ENCODE measurements at regions not wholly inside any gene's neighbourhood (a gene's known extent, or its start where the extent isn't known, plus 50 kb on each side); places are given as distances from the start of the nearest gene placed in this dataset.

DNA sequence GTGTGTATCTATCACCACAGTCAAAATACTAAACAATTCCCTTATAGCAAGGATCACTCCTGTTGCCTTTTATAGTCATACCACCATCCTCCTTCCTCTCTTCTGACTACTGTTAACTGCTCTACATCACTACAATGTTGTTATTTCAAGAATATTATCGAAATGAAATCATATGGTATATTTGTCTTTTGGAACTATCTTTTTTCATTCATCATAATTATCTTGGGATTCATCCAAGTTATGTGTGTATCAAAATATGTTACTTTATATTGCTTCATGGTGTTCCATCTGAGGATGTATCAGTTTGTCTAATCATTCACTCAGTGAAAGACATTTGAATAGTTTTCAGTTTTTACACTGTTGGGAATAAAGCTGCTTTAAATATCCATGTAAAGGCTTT is 1423.0 kb upstream of the PIK3C3 start:
- H3K27ac Mint-ChIP-seq = no peak overlapping the region
- peaks cover 8% of the 10 kb centered on the region for H3K9me3 Mint-ChIP-seq (ENCODE audit: low read depth)
- intact Hi-C loops (cut with DNase I, micrococcal nuclease) = no loop called here
- DNase-seq = no peak
- no peaks in the 10 kb centered on the region for H3K27me3 Mint-ChIP-seq
- H3K36me3 Mint-ChIP-seq (ENCODE audit: low read depth) = no peaks in the 10 kb centered on the region
- CTCF ChIA-PET = no interaction called here
- H3K4me1 Mint-ChIP-seq = no peaks in the 10 kb centered on the region
- no peak overlapping the region for H3K4me3 Mint-ChIP-seq
- POLR2A ChIA-PET = no interaction called here
- no peak for ATAC-seq

DNA sequence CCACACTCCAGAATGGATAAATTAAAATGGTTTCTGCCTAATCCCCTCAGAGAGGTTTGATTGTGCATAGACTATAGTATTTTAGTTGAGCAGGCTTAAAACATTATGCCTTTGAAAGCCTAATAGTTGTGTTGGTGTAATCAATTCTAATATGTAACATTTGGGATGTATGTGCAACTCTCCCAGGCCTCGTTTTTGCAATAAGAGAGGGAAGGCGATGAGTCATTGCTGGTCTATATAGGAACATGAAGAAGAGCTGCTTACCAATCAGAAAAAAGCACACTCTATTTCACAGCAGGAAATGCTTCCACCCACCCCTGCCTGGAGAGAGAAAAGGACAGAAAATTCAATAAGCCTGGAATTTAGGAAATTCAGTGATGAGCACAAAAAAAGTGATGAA is 1424.0 kb upstream of the PIK3C3 start:
- H3K9me3 Mint-ChIP-seq (ENCODE audit: low read depth) = peaks cover 8% of the 10 kb centered on the region
- ChIA-PET POLR2A (no interaction called here), CTCF (no interaction called here)
- ATAC-seq = no peak
- DNase-seq = no peak
- no peak overlapping the region for H3K4me3 Mint-ChIP-seq
- no peaks in the 10 kb centered on the region for H3K27me3 Mint-ChIP-seq
- no peak overlapping the region for H3K27ac Mint-ChIP-seq
- intact Hi-C loops (cut with DNase I, micrococcal nuclease) = no loop called here
- H3K4me1 Mint-ChIP-seq = no peaks in the 10 kb centered on the region
- H3K36me3 Mint-ChIP-seq (ENCODE audit: low read depth) = no peaks in the 10 kb centered on the region

DNA sequence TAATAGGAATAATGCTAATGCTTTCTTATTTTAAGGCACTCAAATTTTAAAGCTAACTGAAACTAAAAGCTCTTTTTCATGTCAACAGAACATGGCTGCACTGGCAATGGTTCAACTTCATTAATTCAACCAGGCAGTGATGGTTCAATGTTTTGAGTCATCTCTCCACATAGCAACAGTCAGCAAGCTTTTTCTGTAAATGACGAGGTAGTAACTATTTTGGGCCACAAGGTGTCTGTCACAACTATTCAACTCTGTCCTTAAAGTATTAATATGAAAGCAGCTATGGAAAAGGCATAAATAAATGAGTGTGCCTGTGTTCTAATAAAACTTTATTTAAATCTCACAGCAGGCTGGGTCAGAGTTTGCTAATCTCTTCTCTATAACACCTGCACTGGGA is 1425.6 kb upstream of the PIK3C3 start:
- DNase-seq = no peak
- H3K9me3 Mint-ChIP-seq (ENCODE audit: low read depth) = peaks cover 3% of the 10 kb centered on the region
- ChIA-PET POLR2A (no interaction called here), CTCF (no interaction called here)
- no peaks in the 10 kb centered on the region for H3K36me3 Mint-ChIP-seq (ENCODE audit: low read depth)
- H3K27ac Mint-ChIP-seq = no peak overlapping the region
- H3K4me3 Mint-ChIP-seq = no peak overlapping the region
- no peaks in the 10 kb centered on the region for H3K27me3 Mint-ChIP-seq
- no peak for ATAC-seq
- no peaks in the 10 kb centered on the region for H3K4me1 Mint-ChIP-seq
- intact Hi-C loops (cut with DNase I, micrococcal nuclease) = no loop called here

DNA sequence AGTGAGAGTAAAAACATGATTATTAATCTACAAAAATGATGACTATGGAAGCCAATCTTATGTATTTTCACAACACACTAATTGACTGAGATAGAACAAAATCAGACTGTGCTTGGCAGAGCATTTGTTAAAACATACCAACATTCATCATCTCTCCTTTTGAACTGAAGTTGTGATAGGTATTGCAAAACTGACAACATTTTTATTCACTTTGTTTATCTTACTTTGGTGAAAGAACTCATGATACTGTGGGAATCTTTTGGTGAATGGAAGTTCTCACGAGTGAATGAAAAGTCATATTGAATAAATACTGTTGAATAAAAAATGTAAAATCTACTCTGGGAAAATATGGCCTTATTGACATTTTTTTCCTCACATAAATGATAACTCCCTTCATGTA is 1430.2 kb upstream of the PIK3C3 start:
- Mint-ChIP-seq H3K4me3 (no peak overlapping the region), H3K27ac (no peak overlapping the region), H3K9me3 (ENCODE audit: low read depth) (peaks cover 11% of the 10 kb centered on the region), H3K27me3 (no peaks in the 10 kb centered on the region), H3K4me1 (no peaks in the 10 kb centered on the region), H3K36me3 (ENCODE audit: low read depth) (no peaks in the 10 kb centered on the region)
- POLR2A ChIA-PET = no interaction called here
- intact Hi-C loops (cut with DNase I, micrococcal nuclease) = no loop called here
- no peak for DNase-seq
- CTCF ChIA-PET = no interaction called here
- ATAC-seq = no peak

DNA sequence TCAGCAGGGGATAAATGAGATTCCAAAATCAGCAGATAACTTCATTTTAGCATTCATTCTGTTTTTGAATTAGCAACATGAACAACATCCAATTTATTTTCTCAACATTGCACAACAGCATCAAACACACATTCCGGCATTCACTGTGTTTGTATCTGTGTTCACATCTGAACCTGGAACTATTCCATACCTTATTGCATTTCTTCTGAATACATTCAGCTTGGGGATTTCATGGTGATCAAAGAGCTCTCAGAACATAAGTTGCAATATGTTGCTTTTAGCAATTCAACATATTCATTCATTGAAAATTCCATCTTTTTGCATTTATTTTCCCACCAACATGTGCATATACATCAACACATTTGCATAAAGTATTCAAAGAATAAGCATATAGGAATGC is 1431.7 kb upstream of the PIK3C3 start:
- no peaks in the 10 kb centered on the region for H3K36me3 Mint-ChIP-seq (ENCODE audit: low read depth)
- ChIA-PET POLR2A (no interaction called here), CTCF (no interaction called here)
- no peak overlapping the region for H3K27ac Mint-ChIP-seq
- intact Hi-C loops (cut with DNase I, micrococcal nuclease) = no loop called here
- H3K27me3 Mint-ChIP-seq = no peaks in the 10 kb centered on the region
- no peak for ATAC-seq
- H3K4me1 Mint-ChIP-seq = no peaks in the 10 kb centered on the region
- H3K9me3 Mint-ChIP-seq (ENCODE audit: low read depth) = peaks cover 11% of the 10 kb centered on the region
- no peak for DNase-seq
- no peak overlapping the region for H3K4me3 Mint-ChIP-seq

DNA sequence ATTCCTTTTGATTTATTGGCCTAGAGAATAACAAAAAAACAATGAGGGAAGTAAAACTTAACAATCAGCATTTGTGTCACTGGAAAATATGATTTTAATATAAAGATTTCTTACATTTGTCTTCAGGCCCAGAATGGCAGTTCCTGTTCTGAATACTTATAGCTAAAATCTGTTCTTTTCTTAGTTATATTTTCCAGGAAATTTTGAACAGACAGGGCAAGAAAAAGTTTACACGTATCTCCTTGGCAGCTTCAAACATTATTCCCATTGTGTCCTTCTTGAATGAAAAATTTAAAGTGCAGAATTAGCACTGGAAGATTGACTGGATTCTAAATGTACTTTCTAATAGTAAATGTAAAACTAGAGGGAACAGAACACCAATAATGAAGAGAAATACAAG is 1454.0 kb upstream of the PIK3C3 start:
- H3K4me1 Mint-ChIP-seq = no peaks in the 10 kb centered on the region
- DNase-seq (no peak), ATAC-seq (no peak)
- CTCF ChIA-PET = no interaction called here
- POLR2A ChIA-PET = no interaction called here
- H3K27ac Mint-ChIP-seq = no peak overlapping the region
- no peak overlapping the region for H3K4me3 Mint-ChIP-seq
- H3K9me3 Mint-ChIP-seq (ENCODE audit: low read depth) = peaks cover 4% of the 10 kb centered on the region
- intact Hi-C loops (cut with DNase I, micrococcal nuclease) = no loop called here
- H3K27me3 Mint-ChIP-seq = no peaks in the 10 kb centered on the region
- no peaks in the 10 kb centered on the region for H3K36me3 Mint-ChIP-seq (ENCODE audit: low read depth)

DNA sequence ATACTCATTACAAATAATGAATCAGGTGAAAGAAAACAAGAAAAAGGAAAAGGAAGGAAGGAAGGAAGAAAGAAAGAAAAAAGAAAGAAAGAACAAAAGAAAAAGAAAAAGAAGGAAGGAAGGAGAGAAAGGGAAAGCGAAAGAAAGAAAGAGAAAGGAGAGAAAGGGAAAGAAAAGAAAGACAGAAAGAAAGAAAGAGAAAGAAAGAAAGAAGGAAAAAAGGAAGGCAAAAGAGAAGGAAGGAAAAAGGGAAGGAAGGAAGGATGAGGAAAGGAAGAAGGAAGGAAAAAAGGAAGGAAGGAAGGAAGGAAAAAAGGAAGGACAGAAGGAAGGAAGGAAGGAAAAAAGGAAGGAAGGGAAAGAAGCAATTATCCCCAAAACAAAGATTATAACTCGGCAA is 1460.4 kb upstream of the PIK3C3 start:
- no peaks in the 10 kb centered on the region for H3K36me3 Mint-ChIP-seq (ENCODE audit: low read depth)
- ChIA-PET POLR2A (no interaction called here), CTCF (no interaction called here)
- no peaks in the 10 kb centered on the region for H3K27me3 Mint-ChIP-seq
- DNase-seq (no peak), ATAC-seq (no peak)
- intact Hi-C loops (cut with DNase I, micrococcal nuclease) = no loop called here
- no peak overlapping the region for H3K4me3 Mint-ChIP-seq
- no peaks in the 10 kb centered on the region for H3K4me1 Mint-ChIP-seq
- H3K9me3 Mint-ChIP-seq (ENCODE audit: low read depth) = peaks cover 9% of the 10 kb centered on the region
- no peak overlapping the region for H3K27ac Mint-ChIP-seq

DNA sequence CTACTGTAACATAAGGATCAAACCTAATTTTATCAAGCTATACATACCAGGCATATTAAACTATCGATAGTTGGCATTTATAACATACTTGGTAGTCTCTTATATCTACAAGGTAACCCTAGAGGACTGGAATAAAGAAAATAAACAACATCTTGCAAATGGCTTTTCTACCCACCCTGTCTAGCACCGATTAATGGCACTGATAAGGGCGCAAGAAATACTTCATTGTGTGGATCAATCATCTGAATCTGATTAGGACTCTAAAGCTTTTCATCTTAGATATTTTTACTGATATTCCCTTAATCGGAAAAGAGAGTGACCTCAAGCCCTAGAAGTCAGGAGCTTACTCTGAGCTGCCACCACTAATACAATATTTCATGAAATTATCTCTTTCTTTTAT is 1461.7 kb upstream of the PIK3C3 start:
- no peak overlapping the region for H3K4me3 Mint-ChIP-seq

DNA sequence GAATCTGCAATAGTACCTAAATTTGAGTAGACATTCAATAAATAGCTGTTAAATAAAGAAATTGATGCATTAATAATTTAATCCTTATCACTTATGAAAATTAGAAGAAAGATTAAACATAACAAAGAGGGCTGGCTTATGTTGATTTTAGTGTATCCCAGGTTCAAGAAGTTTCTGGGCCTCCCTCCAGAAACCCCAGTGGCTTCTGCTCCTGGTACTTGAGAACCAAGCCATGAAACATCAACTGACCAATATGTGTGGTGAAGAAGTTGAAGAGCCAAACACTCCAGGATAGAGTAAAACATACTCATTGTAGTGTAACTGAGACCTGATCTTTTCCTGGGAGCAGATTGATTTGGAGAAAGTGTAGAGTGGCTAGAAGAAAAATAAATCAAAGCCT is 1465.7 kb upstream of the PIK3C3 start:
- no peak for ATAC-seq

More for the DNA sequence above, 1461.7 kb upstream of the PIK3C3 start:
- CTCF ChIA-PET = interaction anchor here (1.7 kb wide), 1 partner anchor 16 kb away, joined by 3 read pairs; no protein-coding TSS in a partner anchor
- no peaks in the 10 kb centered on the region for H3K4me1 Mint-ChIP-seq
- no peak for DNase-seq
- H3K27ac Mint-ChIP-seq = no peak overlapping the region
- H3K27me3 Mint-ChIP-seq = no peaks in the 10 kb centered on the region
- ATAC-seq = no peak
- intact Hi-C loops (cut with DNase I, micrococcal nuclease) = no loop called here
- POLR2A ChIA-PET = no interaction called here
- peaks cover 9% of the 10 kb centered on the region for H3K9me3 Mint-ChIP-seq (ENCODE audit: low read depth)
- H3K36me3 Mint-ChIP-seq (ENCODE audit: low read depth) = no peaks in the 10 kb centered on the region

DNA sequence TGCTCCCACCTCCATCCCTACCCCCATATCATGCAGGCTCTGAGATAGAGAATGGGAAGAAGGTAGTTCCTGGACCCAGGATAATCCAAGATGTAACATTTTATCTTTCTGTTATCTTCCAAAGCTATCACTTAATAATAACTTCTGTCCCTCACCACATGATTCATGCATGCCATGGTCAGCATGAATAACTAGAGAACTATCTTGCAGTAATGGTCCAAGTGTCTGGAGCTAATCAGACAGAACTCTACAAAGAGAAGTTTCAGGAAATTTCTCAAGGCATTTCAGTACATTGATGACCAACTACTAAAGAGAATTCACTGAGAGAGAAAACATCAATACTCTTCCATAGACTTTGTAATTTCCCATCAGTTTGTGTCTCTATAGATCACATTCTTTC is 1469.7 kb upstream of the PIK3C3 start:
- Mint-ChIP-seq H3K4me1 (no peaks in the 10 kb centered on the region), H3K27me3 (no peaks in the 10 kb centered on the region), H3K4me3 (no peak overlapping the region), H3K27ac (no peak overlapping the region), H3K9me3 (ENCODE audit: low read depth) (peaks cover 11% of the 10 kb centered on the region), H3K36me3 (ENCODE audit: low read depth) (no peaks in the 10 kb centered on the region)
- ChIA-PET CTCF (no interaction called here), POLR2A (no interaction called here)
- DNase-seq (no peak), ATAC-seq (no peak)
- intact Hi-C loops (cut with DNase I, micrococcal nuclease) = no loop called here

More for the DNA sequence above, 1465.7 kb upstream of the PIK3C3 start:
- peaks cover 6% of the 10 kb centered on the region for H3K9me3 Mint-ChIP-seq (ENCODE audit: low read depth)
- H3K4me3 Mint-ChIP-seq = no peak overlapping the region
- no peak for DNase-seq
- no peaks in the 10 kb centered on the region for H3K27me3 Mint-ChIP-seq
- H3K4me1 Mint-ChIP-seq = no peaks in the 10 kb centered on the region
- POLR2A ChIA-PET = no interaction called here
- H3K27ac Mint-ChIP-seq = no peak overlapping the region
- CTCF ChIA-PET = no interaction called here
- no peaks in the 10 kb centered on the region for H3K36me3 Mint-ChIP-seq (ENCODE audit: low read depth)
- intact Hi-C loops (cut with DNase I, micrococcal nuclease) = no loop called here

DNA sequence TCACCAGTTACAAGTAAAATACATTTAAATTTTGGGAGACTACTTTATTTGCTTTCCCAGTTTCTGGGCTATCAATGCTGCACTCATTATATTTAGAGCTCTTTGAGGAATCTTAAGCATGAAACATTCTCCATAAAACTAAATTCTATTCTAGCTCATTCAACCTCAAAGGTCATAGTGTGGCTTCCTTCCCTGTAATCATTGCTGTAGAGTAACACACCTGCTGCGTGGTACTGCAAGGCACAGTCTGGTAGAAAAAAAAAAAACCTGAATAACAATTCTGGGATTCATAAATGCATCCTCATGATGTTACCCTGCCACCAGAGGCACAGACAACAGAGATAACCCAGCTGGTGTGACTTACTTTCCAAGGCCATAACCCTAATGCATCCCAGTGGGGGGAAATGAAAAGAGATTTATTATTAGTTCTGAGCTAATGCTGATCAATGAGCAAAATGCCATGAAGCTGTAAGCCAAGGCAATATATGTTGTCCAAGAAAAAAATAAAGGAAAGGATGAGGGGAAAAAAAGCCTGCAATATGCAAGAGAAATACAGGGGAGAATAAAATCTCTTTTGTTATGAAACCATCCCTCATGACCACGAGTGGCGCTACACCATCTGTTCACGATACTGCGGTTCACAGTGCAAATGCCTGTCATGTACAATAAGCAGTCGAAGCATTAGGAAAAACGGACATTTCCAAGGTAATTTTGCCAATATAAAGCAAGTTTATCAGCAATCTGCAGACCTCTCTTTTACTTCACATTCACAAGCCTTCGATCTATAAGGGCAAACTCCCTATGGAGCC is 1481.6 kb upstream of the PIK3C3 start:
- intact Hi-C loops (cut with DNase I, micrococcal nuclease) = no loop called here
- no peak overlapping the region for H3K27ac Mint-ChIP-seq
- H3K4me1 Mint-ChIP-seq = no peaks in the 10 kb centered on the region
- H3K36me3 Mint-ChIP-seq (ENCODE audit: low read depth) = no peaks in the 10 kb centered on the region
- no peak for ATAC-seq
- H3K4me3 Mint-ChIP-seq = no peak overlapping the region
- CTCF ChIA-PET = no interaction called here
- no peaks in the 10 kb centered on the region for H3K27me3 Mint-ChIP-seq
- peaks cover 5% of the 10 kb centered on the region for H3K9me3 Mint-ChIP-seq (ENCODE audit: low read depth)
- POLR2A ChIA-PET = interaction anchor here (0.6 kb wide), 1 partner anchor 414 kb away, joined by 5 read pairs; no protein-coding TSS in a partner anchor
- no peak for DNase-seq

DNA sequence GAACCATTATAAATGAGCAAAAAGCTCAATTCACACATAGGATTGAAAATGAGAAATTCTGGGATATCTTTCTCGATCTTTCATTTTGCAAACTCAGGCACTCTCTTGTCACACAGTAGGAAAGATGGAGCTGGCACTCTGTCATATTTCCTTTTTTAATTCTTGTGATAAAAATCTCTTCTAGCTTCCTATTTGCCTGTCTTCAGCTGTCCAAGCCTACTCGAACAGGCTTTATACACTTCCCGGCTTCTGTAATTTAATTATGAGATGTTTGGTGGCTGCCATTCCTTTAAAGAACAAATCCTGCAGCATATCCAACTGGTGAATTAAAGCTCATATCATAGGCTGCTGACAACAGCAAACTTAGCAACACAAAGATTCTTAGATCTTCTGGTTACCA is 1484.3 kb upstream of the PIK3C3 start:
- Mint-ChIP-seq H3K36me3 (ENCODE audit: low read depth) (no peaks in the 10 kb centered on the region), H3K27ac (no peak overlapping the region), H3K9me3 (ENCODE audit: low read depth) (peaks cover 9% of the 10 kb centered on the region), H3K4me1 (no peaks in the 10 kb centered on the region), H3K27me3 (no peaks in the 10 kb centered on the region), H3K4me3 (no peak overlapping the region)
- ATAC-seq = no peak
- CTCF ChIA-PET = no interaction called here
- no peak for DNase-seq
- POLR2A ChIA-PET = no interaction called here
- intact Hi-C loops (cut with DNase I, micrococcal nuclease) = no loop called here

DNA sequence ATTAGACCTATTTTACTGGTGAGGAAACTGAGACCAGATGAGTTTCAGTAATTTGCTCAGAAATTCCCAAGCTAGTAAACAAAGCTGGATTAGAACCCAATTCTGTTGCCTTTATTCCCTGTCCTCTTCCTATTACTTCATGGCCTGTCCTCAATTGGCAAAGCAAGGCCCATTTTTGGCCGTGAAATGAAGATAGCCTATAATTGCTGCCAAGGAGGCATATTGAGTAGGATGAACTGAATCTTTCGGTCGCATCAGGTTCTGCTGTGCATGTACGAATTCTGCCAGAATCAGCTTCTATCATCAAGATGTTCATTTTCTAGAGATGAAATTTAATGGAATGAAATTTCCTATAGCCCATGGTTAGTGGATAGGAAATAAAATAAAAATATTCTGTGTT is 1485.2 kb upstream of the PIK3C3 start:
- Mint-ChIP-seq H3K9me3 (ENCODE audit: low read depth) (peaks cover 12% of the 10 kb centered on the region), H3K4me1 (no peaks in the 10 kb centered on the region), H3K27me3 (no peaks in the 10 kb centered on the region), H3K27ac (no peak overlapping the region), H3K36me3 (ENCODE audit: low read depth) (no peaks in the 10 kb centered on the region), H3K4me3 (no peak overlapping the region)
- ATAC-seq (no peak), DNase-seq (no peak)
- CTCF ChIA-PET = no interaction called here
- POLR2A ChIA-PET = no interaction called here
- intact Hi-C loops (cut with DNase I, micrococcal nuclease) = no loop called here

Data from activated CD4-positive, alpha-beta T cell treated with anti-CD3 and anti-CD28 coated beads for 36 hours (primary cell).